Thoracic aorta (tissue), 2 donors: ENCODE measurements at regions not wholly inside any gene's neighbourhood (a gene's known extent, or its start where the extent isn't known, plus 50 kb on each side); places are given as distances from the start of the nearest gene placed in this dataset.

ENCODE experiments used
- ATAC-seq: fragments of 150-250 bp; one replicate; pipeline ENCODE4 v1.8.0; 2017; ENCODE audit warnings: low read depth; ENCODE audit not compliant: insufficient number of reproducible peaks, low FRiP score
- DNase-seq: peaks from one replicate; pipeline ENCODE4 v3.0.0-alpha.2; 2020; ENCODE audit warnings: low spot score
- H3K27ac ChIP-seq, 2 donors: fragments of 200-600 bp; sonication (generic); 1 replicate in 1 of 2; 2 replicates in 1 of 2; pipeline ENCODE4 v1.5.1; 2016; ENCODE audit warnings: mild to moderate bottlenecking in 2 of 2, moderate library complexity in 2 of 2
- H3K27me3 ChIP-seq: fragments of 200-600 bp; sonication (generic); replicated peaks from 2 replicates; pipeline ENCODE4 v1.6.0; 2016; ENCODE audit warnings: mild to moderate bottlenecking; ENCODE audit not compliant: insufficient read depth
- H3K36me3 ChIP-seq: fragments of 200-600 bp; sonication (generic); one replicate; pipeline ENCODE4 v1.5.1; 2016
- H3K4me1 ChIP-seq, 2 donors: fragments of 200-600 bp; sonication (generic); 1 replicate in 1 of 2; 2 replicates in 1 of 2; pipeline versions ENCODE4 v1.5.1 to v1.6.0; 2016; ENCODE audit warnings: low read depth in 2 of 2, mild to moderate bottlenecking in 1 of 2; ENCODE audit not compliant: control insufficient read depth in 1 of 2
- H3K4me3 ChIP-seq: fragments of 200-600 bp; sonication (generic); 2 replicates; pipeline ENCODE4 v1.5.1; 2016; ENCODE audit warnings: mild to moderate bottlenecking
- H3K9me3 ChIP-seq: fragments of 200-600 bp; sonication (generic); 2 replicates; pipeline ENCODE4 v1.5.1; 2016
- CTCF ChIP-seq: fragments of 200-600 bp; sonication (generic); IDR thresholded peaks from one replicate; pipeline ENCODE4 v1.5.1; 2019; ENCODE audit warnings: antibody characterized with exemption

- no peaks in the 10 kb centered on the region for H3K36me3 ChIP-seq
- DNase-seq (no peak), ATAC-seq (no peak)
- H3K27ac ChIP-seq: no peak overlapping the region
- H3K27me3 ChIP-seq: no peaks in the 10 kb centered on the region
- H3K4me1 ChIP-seq: no peaks in the 10 kb centered on the region
- H3K9me3 ChIP-seq: no peaks in the 10 kb centered on the region
- no peak for TF ChIP-seq CTCF
- no peak overlapping the region for H3K4me3 ChIP-seq
These were observed 320.7 kb downstream of the HGF start for GRCh38 chr7:81449105-81449504.

- ATAC-seq (no peak), DNase-seq (no peak)
- TF ChIP-seq CTCF: no peak
- Histone ChIP-seq H3K4me3 (no peak overlapping the region), H3K4me1 (no peaks in the 10 kb centered on the region), H3K36me3 (no peaks in the 10 kb centered on the region), H3K27ac (no peak overlapping the region), H3K27me3 (no peaks in the 10 kb centered on the region), H3K9me3 (no peaks in the 10 kb centered on the region)
These were observed 322.4 kb downstream of the HGF start for GRCh38 chr7:81447351-81447952.

- H3K4me1 ChIP-seq: no peaks in the 10 kb centered on the region
- ATAC-seq (no peak), DNase-seq (no peak)
- H3K4me3 ChIP-seq: no peak overlapping the region
- H3K27ac ChIP-seq: no peak overlapping the region
- no peaks in the 10 kb centered on the region for H3K9me3 ChIP-seq
- TF ChIP-seq CTCF: no peak
- H3K36me3 ChIP-seq: no peaks in the 10 kb centered on the region
- H3K27me3 ChIP-seq: no peaks in the 10 kb centered on the region
These were observed 323.6 kb downstream of the HGF start for GRCh38 chr7:81446212-81446611.

- Histone ChIP-seq H3K9me3 (no peaks in the 10 kb centered on the region), H3K4me3 (no peak overlapping the region), H3K27me3 (no peaks in the 10 kb centered on the region), H3K27ac (no peak overlapping the region), H3K4me1 (no peaks in the 10 kb centered on the region), H3K36me3 (no peaks in the 10 kb centered on the region)
- no peak for TF ChIP-seq CTCF
- DNase-seq: no peak
- no peak for ATAC-seq
These were observed 324.4 kb downstream of the HGF start for GRCh38 chr7:81445462-81445861.

GRCh38 chr7:81441750-81442149 is 328.1 kb downstream of the HGF start:
- no peaks in the 10 kb centered on the region for H3K27me3 ChIP-seq
- DNase-seq: no peak
- H3K27ac ChIP-seq: no peak overlapping the region
- no peaks in the 10 kb centered on the region for H3K36me3 ChIP-seq
- H3K9me3 ChIP-seq: no peaks in the 10 kb centered on the region
- H3K4me1 ChIP-seq: no peaks in the 10 kb centered on the region
- H3K4me3 ChIP-seq: no peak overlapping the region
- TF ChIP-seq CTCF: no peak
- ATAC-seq: no peak
